H9 (cell line): ENCODE measurements at regions not wholly inside any gene's neighbourhood (a gene's known extent, or its start where the extent isn't known, plus 50 kb on each side); places are given as distances from the start of the nearest gene placed in this dataset.

Experiments used
- DNase-seq: peaks from one replicate; pipeline ENCODE4 v3.0.0-alpha.2; 2017
- H2AFZ ChIP-seq: one replicate; pipeline ENCODE4 v1.6.1; 2013; ENCODE audit warnings: mild to moderate bottlenecking, low read length, control low read depth, moderate library complexity
- H2AK5ac ChIP-seq: 2 replicates; pipeline ENCODE4 v1.6.1; 2013; ENCODE audit warnings: low read length, control low read depth, mixed read lengths; ENCODE audit not compliant: insufficient read length
- H2BK120ac ChIP-seq: one replicate; pipeline ENCODE4 v1.6.1; 2013; ENCODE audit warnings: low read depth, mild to moderate bottlenecking, low read length, control low read depth, inconsistent platforms; ENCODE audit not compliant: poor library complexity, severe bottlenecking
- H2BK12ac ChIP-seq: 2 replicates; pipeline ENCODE4 v1.6.1; 2013; ENCODE audit warnings: low read length, control low read depth, mixed read lengths, low read depth; ENCODE audit not compliant: insufficient read length
- H2BK15ac ChIP-seq: 2 replicates; pipeline ENCODE4 v1.6.1; 2013; ENCODE audit warnings: low read depth, low read length, control low read depth
- H2BK20ac ChIP-seq: one replicate; pipeline ENCODE4 v1.6.1; 2013; ENCODE audit warnings: low read depth, mild to moderate bottlenecking, low read length, control low read depth, inconsistent platforms; ENCODE audit not compliant: poor library complexity, severe bottlenecking
- H2BK5ac ChIP-seq: 2 replicates; pipeline ENCODE4 v1.6.1; 2013; ENCODE audit warnings: low read length, control low read depth, mixed read lengths; ENCODE audit not compliant: insufficient read length
- H3K14ac ChIP-seq: 2 replicates; pipeline ENCODE4 v1.6.1; 2013; ENCODE audit warnings: low read length, control low read depth; ENCODE audit not compliant: insufficient read depth
- H3K18ac ChIP-seq: 2 replicates; pipeline ENCODE4 v1.6.1; 2013; ENCODE audit warnings: low read depth, mild to moderate bottlenecking, mixed read lengths, low read length, control low read depth; ENCODE audit not compliant: insufficient read length
- H3K23ac ChIP-seq: 2 replicates; pipeline ENCODE4 v1.6.1; 2013; ENCODE audit warnings: low read length, control low read depth, mixed read lengths, low read depth; ENCODE audit not compliant: insufficient read length
- H3K23me2 ChIP-seq: 2 replicates; pipeline ENCODE4 v1.6.1; 2013; ENCODE audit warnings: low read depth, mild to moderate bottlenecking, mixed read lengths, low read length, control low read depth; ENCODE audit not compliant: insufficient read length, poor library complexity, severe bottlenecking
- H3K27ac ChIP-seq: 2 replicates; pipeline ENCODE4 v1.5.1; 2013; ENCODE audit warnings: low read length, control low read depth, mixed read lengths, low read depth; ENCODE audit not compliant: insufficient read length
- H3K27me3 ChIP-seq: 2 replicates; pipeline ENCODE4 v1.6.1; 2013; ENCODE audit warnings: low read length, control low read depth, inconsistent platforms; ENCODE audit not compliant: insufficient read depth
- H3K4ac ChIP-seq: 2 replicates; pipeline ENCODE4 v1.6.1; 2013; ENCODE audit warnings: low read depth, mild to moderate bottlenecking, control low read depth, inconsistent platforms, low read length, moderate library complexity
- H3K4me1 ChIP-seq: 2 replicates; pipeline ENCODE4 v1.6.1; 2013; ENCODE audit warnings: low read length, control low read depth, inconsistent platforms; ENCODE audit not compliant: insufficient read depth
- H3K4me2 ChIP-seq: 2 replicates; pipeline ENCODE4 v1.6.1; 2013; ENCODE audit warnings: low read length, control low read depth, mixed read lengths; ENCODE audit not compliant: insufficient read length, insufficient read depth
- H3K56ac ChIP-seq: 2 replicates; pipeline ENCODE4 v1.6.1; 2013; ENCODE audit warnings: low read depth, mild to moderate bottlenecking, mixed read lengths, low read length, control low read depth; ENCODE audit not compliant: insufficient read length
- H3K79me1 ChIP-seq: 2 replicates; pipeline ENCODE4 v1.6.1; 2013; ENCODE audit warnings: low read depth, mild to moderate bottlenecking, moderate library complexity, low read length, control low read depth, inconsistent platforms; ENCODE audit not compliant: insufficient read depth, poor library complexity, severe bottlenecking
- H3K79me2 ChIP-seq: 2 replicates; pipeline ENCODE4 v1.6.1; 2013; ENCODE audit warnings: low read length, control low read depth, inconsistent platforms; ENCODE audit not compliant: insufficient read depth
- H3K9ac ChIP-seq: 2 replicates; pipeline ENCODE4 v1.6.1; 2013; ENCODE audit warnings: low read length, control low read depth, mixed read lengths; ENCODE audit not compliant: insufficient read length; ENCODE audit errors: extremely low read depth
- H3K9me3 ChIP-seq: one replicate; pipeline ENCODE4 v1.6.1; 2013; ENCODE audit warnings: low read depth, low read length, inconsistent platforms; ENCODE audit not compliant: control insufficient read depth
- H3T11ph ChIP-seq: one replicate; pipeline ENCODE4 v1.6.1; 2013; ENCODE audit warnings: mild to moderate bottlenecking, low read length, control low read depth, inconsistent platforms
- H4K20me1 ChIP-seq: one replicate; pipeline ENCODE4 v1.6.1; 2013; ENCODE audit not compliant: control insufficient read depth, insufficient read length, insufficient read depth
- H4K5ac ChIP-seq: 2 replicates; pipeline ENCODE4 v1.6.1; 2013; ENCODE audit warnings: low read depth, mild to moderate bottlenecking, mixed read lengths, low read length, control low read depth; ENCODE audit not compliant: insufficient read length
- H4K8ac ChIP-seq: replicated peaks from 2 replicates; pipeline ENCODE4 v1.6.1; 2013; ENCODE audit warnings: low read length, control low read depth, mixed read lengths, low read depth; ENCODE audit not compliant: insufficient read length
- H4K91ac ChIP-seq: 2 replicates; pipeline ENCODE4 v1.6.1; 2013; ENCODE audit warnings: low read depth, mild to moderate bottlenecking, moderate library complexity, mixed read lengths, low read length, control low read depth; ENCODE audit not compliant: insufficient read length
- H3K27ac Mint-ChIP-seq, 3 experiments: 2 replicates in 2 of 3; 3 replicates in 1 of 3; pipeline ENCODE4 v1.8.0; 2020 to 2021; ENCODE audit warnings: mixed read lengths in 3 of 3, mild to moderate bottlenecking in 1 of 3, moderate library complexity in 1 of 3
- H3K27me3 Mint-ChIP-seq: 2 replicates; pipeline ENCODE4 v1.8.0; 2021; ENCODE audit warnings: low read depth, mild to moderate bottlenecking, moderate library complexity, mixed read lengths
- H3K36me3 Mint-ChIP-seq, 3 experiments: 2 replicates in 2 of 3; 3 replicates in 1 of 3; pipeline ENCODE4 v1.8.0; 2020 to 2021; ENCODE audit warnings: low read depth in 3 of 3, mixed read lengths in 3 of 3; ENCODE audit not compliant: insufficient read depth in 1 of 3
- H3K4me1 Mint-ChIP-seq, 2 experiments: 2 replicates each; pipeline ENCODE4 v1.8.0; 2020; ENCODE audit warnings: mixed read lengths in 2 of 2
- H3K4me3 Mint-ChIP-seq, 2 experiments: 2 replicates in 1 of 2; 3 replicates in 1 of 2; pipeline ENCODE4 v1.8.0; 2020 to 2021; ENCODE audit warnings: mild to moderate bottlenecking in 2 of 2, mixed read lengths in 2 of 2, moderate library complexity in 1 of 2
- H3K9me3 Mint-ChIP-seq, 2 experiments: 2 replicates in 1 of 2; 3 replicates in 1 of 2; pipeline ENCODE4 v1.8.0; 2020; ENCODE audit warnings: mild to moderate bottlenecking in 2 of 2, mixed read lengths in 2 of 2, moderate library complexity in 1 of 2
- WGBS: extraction: QIAGEN DNeasy Blood & Tissue Kit; methylation state at CpG from one replicate; pipeline ENCODE4 v1.1.7; 2013; ENCODE audit warnings: missing lambda C conversion rate, low lambda C conversion rate, mixed read lengths; ENCODE audit not compliant: insufficient read length; ENCODE audit errors: extremely low coverage; 5-methylcytosine and 5-hydroxymethylcytosine counted together
- TF ChIP-seq, protein P1 (sequence below): fragments of 200-600 bp; sonication (generic); conservative IDR thresholded peaks from 3 replicates; pipeline ENCODE4 v1.8.0; 2021; ENCODE audit warnings: antibody characterized with exemption, mild to moderate bottlenecking

DNA sequence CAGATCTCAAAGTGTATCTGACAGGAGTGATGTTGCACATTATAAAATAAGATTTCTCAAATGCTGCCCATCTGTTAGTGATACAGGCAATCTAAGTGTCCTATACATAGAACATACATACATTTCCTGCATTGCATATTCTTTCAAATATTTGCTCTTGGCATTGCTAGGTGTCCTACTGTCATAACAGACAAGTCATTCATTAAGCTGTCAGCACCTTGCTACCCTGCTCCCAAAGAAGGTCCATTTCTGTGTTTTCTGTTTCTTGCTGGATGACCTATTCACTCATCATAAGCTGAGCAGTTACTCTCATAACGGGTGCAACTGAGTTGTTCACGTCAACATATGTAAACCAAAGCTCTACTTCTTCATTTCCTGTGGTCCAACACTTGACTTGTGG is 719.0 kb downstream of the KCNJ2 start:
- H3K27me3 ChIP-seq = no peaks in the 10 kb centered on the region
- H3K23me2 ChIP-seq = no peaks in the 10 kb centered on the region
- no peak overlapping the region for H3T11ph ChIP-seq
- no peak overlapping the region for H2BK5ac ChIP-seq
- no peak overlapping the region for H4K5ac ChIP-seq
- no peak overlapping the region for H4K8ac ChIP-seq
- H3K27ac ChIP-seq = no peak overlapping the region
- H3K79me2 ChIP-seq = no peaks in the 10 kb centered on the region
- no peaks in the 10 kb centered on the region for H3K79me1 ChIP-seq
- TF ChIP-seq, protein P1, sequence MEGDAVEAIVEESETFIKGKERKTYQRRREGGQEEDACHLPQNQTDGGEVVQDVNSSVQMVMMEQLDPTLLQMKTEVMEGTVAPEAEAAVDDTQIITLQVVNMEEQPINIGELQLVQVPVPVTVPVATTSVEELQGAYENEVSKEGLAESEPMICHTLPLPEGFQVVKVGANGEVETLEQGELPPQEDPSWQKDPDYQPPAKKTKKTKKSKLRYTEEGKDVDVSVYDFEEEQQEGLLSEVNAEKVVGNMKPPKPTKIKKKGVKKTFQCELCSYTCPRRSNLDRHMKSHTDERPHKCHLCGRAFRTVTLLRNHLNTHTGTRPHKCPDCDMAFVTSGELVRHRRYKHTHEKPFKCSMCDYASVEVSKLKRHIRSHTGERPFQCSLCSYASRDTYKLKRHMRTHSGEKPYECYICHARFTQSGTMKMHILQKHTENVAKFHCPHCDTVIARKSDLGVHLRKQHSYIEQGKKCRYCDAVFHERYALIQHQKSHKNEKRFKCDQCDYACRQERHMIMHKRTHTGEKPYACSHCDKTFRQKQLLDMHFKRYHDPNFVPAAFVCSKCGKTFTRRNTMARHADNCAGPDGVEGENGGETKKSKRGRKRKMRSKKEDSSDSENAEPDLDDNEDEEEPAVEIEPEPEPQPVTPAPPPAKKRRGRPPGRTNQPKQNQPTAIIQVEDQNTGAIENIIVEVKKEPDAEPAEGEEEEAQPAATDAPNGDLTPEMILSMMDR = no peak
- H3K14ac ChIP-seq = no peak overlapping the region
- no peaks in the 10 kb centered on the region for H3K27me3 Mint-ChIP-seq
- no peaks in the 10 kb centered on the region for H4K20me1 ChIP-seq
- peaks cover 0 to 5% (median 5%) of the 10 kb centered on the region in 3 experiments; a peak in 3 of 7 replicates for H3K36me3 Mint-ChIP-seq
- no peak overlapping the region for H3K18ac ChIP-seq
- H3K9me3 ChIP-seq = no peaks in the 10 kb centered on the region
- H3K23ac ChIP-seq = no peak overlapping the region
- peaks cover 0 to 7% of the 10 kb centered on the region in 2 experiments; a peak in 2 of 5 replicates for H3K9me3 Mint-ChIP-seq
- no peak overlapping the region for H3K27ac Mint-ChIP-seq
- H3K4me1 Mint-ChIP-seq = no peaks in the 10 kb centered on the region
- no peaks in the 10 kb centered on the region for H3K4me1 ChIP-seq
- H2AK5ac ChIP-seq = no peak overlapping the region
- no peak overlapping the region for H4K91ac ChIP-seq
- H3K4me2 ChIP-seq = no peak overlapping the region
- no peak overlapping the region for H2BK20ac ChIP-seq
- no peak overlapping the region for H2BK15ac ChIP-seq
- no CpG with 5 or more reads among the region's 2 CpGs for WGBS
- no peak for DNase-seq
- H2BK12ac ChIP-seq = no peak overlapping the region
- no peak overlapping the region for H2AFZ ChIP-seq
- no peak overlapping the region for H3K4me3 Mint-ChIP-seq
- no peak overlapping the region for H3K56ac ChIP-seq
- no peak overlapping the region for H3K9ac ChIP-seq
- H2BK120ac ChIP-seq = no peak overlapping the region
- H3K4ac ChIP-seq = no peak overlapping the region
